A673 (cell line): ENCODE measurements at regions not wholly inside any gene's neighbourhood (a gene's known extent, or its start where the extent isn't known, plus 50 kb on each side); places are given as distances from the start of the nearest gene placed in this dataset.

Source experiments
- BruUV-seq: library from RNA; stranded (reverse); fragments of 400-500 nt; replicated peaks from 2 replicates; lab custom pipeline; 2021; lab: Mats Ljungman, UMichigan
- CTCF ChIA-PET: fragments of 300-600 bp; sonication (Branson Sonifier 250); formaldehyde crosslinking; loops from one replicate; lab custom pipeline; 2022; ENCODE audit warnings: antibody characterized with exemption; lab: Charles Lee
- POLR2A ChIA-PET: fragments of 300-600 bp; sonication (Branson Sonifier 250); formaldehyde crosslinking; loops from one replicate; lab custom pipeline; 2022; ENCODE audit warnings: antibody characterized with exemption; ENCODE audit not compliant: low non-redundant PET; lab: Charles Lee
- DNase-seq: peaks from one replicate; pipeline ENCODE4 v3.0.0-alpha.2; 2015; ENCODE audit warnings: low spot score
- H3K27ac ChIP-seq: fragments of 200-600 bp; sonication (generic); 2 replicates; pipeline ENCODE4 v1.5.1; 2016; ENCODE audit warnings: mixed run types, low read depth, mild to moderate bottlenecking, mixed read lengths, antibody characterized with exemption, low read length; ENCODE audit not compliant: poor library complexity, severe bottlenecking
- H3K27me3 ChIP-seq: fragments of 200-600 bp; sonication (generic); replicated peaks from 2 replicates; pipeline ENCODE4 v1.6.1; 2017; ENCODE audit warnings: mixed run types, low read depth, mild to moderate bottlenecking, mixed read lengths, antibody characterized with exemption, low read length; ENCODE audit not compliant: insufficient read depth, poor library complexity
- H3K36me3 ChIP-seq: fragments of 200-600 bp; sonication (generic); 2 replicates; pipeline ENCODE4 v1.6.1; 2016; ENCODE audit warnings: mixed run types, mild to moderate bottlenecking, mixed read lengths, antibody characterized with exemption, low read length; ENCODE audit not compliant: insufficient read depth, poor library complexity, severe bottlenecking
- H3K4me1 ChIP-seq: fragments of 200-600 bp; sonication (generic); 2 replicates; pipeline ENCODE4 v1.6.1; 2017; ENCODE audit warnings: mixed run types, mild to moderate bottlenecking, mixed read lengths, antibody characterized with exemption, low read length; ENCODE audit not compliant: insufficient read depth, poor library complexity, severe bottlenecking
- H3K4me3 ChIP-seq: fragments of 200-600 bp; sonication (generic); 2 replicates; pipeline ENCODE4 v1.5.1; 2016; ENCODE audit warnings: low read depth, mixed run types, mild to moderate bottlenecking, mixed read lengths, low read length; ENCODE audit not compliant: poor library complexity, severe bottlenecking
- H3K9me3 ChIP-seq: fragments of 200-600 bp; sonication (generic); 2 replicates; pipeline ENCODE4 v1.6.1; 2016; ENCODE audit warnings: mixed run types, low read depth, mild to moderate bottlenecking, mixed read lengths, antibody characterized with exemption, low read length; ENCODE audit not compliant: poor library complexity, severe bottlenecking
- EZH2 ChIP-seq: fragments of 200-600 bp; sonication (generic); IDR thresholded peaks from 2 replicates; pipeline ENCODE4 v1.6.1; 2017; ENCODE audit warnings: borderline replicate concordance, low read depth, mild to moderate bottlenecking, mixed read lengths, antibody characterized with exemption, low read length; ENCODE audit not compliant: poor library complexity, severe bottlenecking
- intact Hi-C: fragments of 100-400 bp; cut with micrococcal nuclease; formaldehyde crosslinking; loops from one replicate; pipeline ENCODE4 v1.10.0; 2022; ENCODE audit not compliant: unreplicated experiment
- TF ChIP-seq, protein P1 (sequence below): fragments of 300-800, 200-600 bp; sonication (generic); conservative IDR thresholded peaks from 2 replicates; pipeline ENCODE4 v1.5.1; 2017; ENCODE audit warnings: low read depth, mild to moderate bottlenecking, antibody characterized with exemption, low read length, moderate library complexity, mixed read lengths

GRCh38 chr4:27490315-27490714 is 629.7 kb downstream of the STIM2 start:
- intact Hi-C loops = no loop called here
- no peak for DNase-seq
- Histone ChIP-seq H3K27ac (no peak overlapping the region), H3K4me1 (no peaks in the 10 kb centered on the region), H3K9me3 (no peaks in the 10 kb centered on the region), H3K36me3 (no peaks in the 10 kb centered on the region), H3K4me3 (no peak overlapping the region), H3K27me3 (no peaks in the 10 kb centered on the region)
- BruUV-seq = no TSS peak
- POLR2A ChIA-PET = no interaction called here
- TF ChIP-seq EZH2 = no peak
- TF ChIP-seq, protein P1, sequence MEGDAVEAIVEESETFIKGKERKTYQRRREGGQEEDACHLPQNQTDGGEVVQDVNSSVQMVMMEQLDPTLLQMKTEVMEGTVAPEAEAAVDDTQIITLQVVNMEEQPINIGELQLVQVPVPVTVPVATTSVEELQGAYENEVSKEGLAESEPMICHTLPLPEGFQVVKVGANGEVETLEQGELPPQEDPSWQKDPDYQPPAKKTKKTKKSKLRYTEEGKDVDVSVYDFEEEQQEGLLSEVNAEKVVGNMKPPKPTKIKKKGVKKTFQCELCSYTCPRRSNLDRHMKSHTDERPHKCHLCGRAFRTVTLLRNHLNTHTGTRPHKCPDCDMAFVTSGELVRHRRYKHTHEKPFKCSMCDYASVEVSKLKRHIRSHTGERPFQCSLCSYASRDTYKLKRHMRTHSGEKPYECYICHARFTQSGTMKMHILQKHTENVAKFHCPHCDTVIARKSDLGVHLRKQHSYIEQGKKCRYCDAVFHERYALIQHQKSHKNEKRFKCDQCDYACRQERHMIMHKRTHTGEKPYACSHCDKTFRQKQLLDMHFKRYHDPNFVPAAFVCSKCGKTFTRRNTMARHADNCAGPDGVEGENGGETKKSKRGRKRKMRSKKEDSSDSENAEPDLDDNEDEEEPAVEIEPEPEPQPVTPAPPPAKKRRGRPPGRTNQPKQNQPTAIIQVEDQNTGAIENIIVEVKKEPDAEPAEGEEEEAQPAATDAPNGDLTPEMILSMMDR = no peak
- CTCF ChIA-PET = no interaction called here

- no peaks in the 10 kb centered on the region for H3K27me3 ChIP-seq
- TF ChIP-seq EZH2 = no peak
- TF ChIP-seq, protein P1 = no peak
- intact Hi-C loops = no loop called here
- DNase-seq = no peak
- H3K4me1 ChIP-seq = no peaks in the 10 kb centered on the region
- POLR2A ChIA-PET = no interaction called here
- CTCF ChIA-PET = no interaction called here
- no TSS peak for BruUV-seq
- no peak overlapping the region for H3K27ac ChIP-seq
- H3K9me3 ChIP-seq = no peaks in the 10 kb centered on the region
- H3K4me3 ChIP-seq = no peak overlapping the region
- no peaks in the 10 kb centered on the region for H3K36me3 ChIP-seq
These were observed 630.1 kb downstream of the STIM2 start for GRCh38 chr4:27490766-27491165.

DNA sequence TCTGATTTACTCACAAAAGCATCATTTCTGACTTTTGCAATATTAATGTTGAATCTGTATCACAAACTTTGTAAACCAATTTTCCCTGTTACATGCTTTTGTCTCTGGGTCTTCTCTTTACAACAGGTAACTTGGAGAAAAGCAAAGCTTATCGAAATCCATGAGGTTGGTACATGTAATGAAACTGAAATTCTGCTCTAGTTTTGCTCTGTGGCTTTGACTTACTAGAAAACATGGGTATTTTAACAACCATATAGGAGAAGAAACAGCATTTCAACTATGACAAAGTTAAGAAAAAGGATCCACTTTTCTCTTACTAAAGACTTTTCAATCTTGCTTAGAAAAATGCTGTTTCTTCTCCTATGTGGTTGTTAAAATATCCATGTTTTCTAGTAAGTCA is 645.8 kb downstream of the STIM2 start:
- TF ChIP-seq, protein P1 = no peak
- no peak for TF ChIP-seq EZH2

More for the DNA sequence above, 645.8 kb downstream of the STIM2 start:
- Histone ChIP-seq H3K9me3 (no peaks in the 10 kb centered on the region), H3K4me3 (no peak overlapping the region), H3K36me3 (no peaks in the 10 kb centered on the region), H3K27ac (no peak overlapping the region), H3K27me3 (no peaks in the 10 kb centered on the region), H3K4me1 (no peaks in the 10 kb centered on the region)
- no TSS peak for BruUV-seq
- intact Hi-C loops = no loop called here
- POLR2A ChIA-PET = no interaction called here
- no peak for DNase-seq
- CTCF ChIA-PET = no interaction called here
